ENCODE measurements at regions not wholly inside any gene's neighbourhood (a gene's known extent, or its start where the extent isn't known, plus 50 kb on each side); places are given as distances from the start of the nearest gene placed in this dataset.

- DNase-seq (ENCODE audit: low read depth): no peak
These were observed 76.4 kb downstream of the RHOB start for GRCh38 chr2:20523073-20523798.

DNA sequence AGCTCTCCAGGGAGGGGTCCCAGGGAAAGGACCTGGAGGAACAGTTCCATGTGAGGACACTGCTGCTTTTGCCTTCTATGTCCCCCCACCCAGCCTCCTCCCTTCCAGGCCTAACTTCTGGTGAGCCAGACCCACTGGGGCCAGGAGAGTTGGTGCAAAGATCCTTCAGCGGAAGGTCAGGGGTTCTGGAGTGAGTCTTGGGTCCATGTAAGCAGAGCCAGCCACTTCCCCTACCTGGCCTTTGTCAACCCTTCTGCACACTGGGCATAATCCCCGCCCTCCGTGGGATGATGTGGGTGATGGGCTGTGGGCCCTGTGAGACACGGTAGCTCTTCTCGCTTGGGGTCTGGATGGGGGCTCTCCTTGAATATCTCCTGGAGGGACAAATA is 76.9 kb downstream of the RHOB start:
- no peak for DNase-seq (ENCODE audit: low read depth)

DNA sequence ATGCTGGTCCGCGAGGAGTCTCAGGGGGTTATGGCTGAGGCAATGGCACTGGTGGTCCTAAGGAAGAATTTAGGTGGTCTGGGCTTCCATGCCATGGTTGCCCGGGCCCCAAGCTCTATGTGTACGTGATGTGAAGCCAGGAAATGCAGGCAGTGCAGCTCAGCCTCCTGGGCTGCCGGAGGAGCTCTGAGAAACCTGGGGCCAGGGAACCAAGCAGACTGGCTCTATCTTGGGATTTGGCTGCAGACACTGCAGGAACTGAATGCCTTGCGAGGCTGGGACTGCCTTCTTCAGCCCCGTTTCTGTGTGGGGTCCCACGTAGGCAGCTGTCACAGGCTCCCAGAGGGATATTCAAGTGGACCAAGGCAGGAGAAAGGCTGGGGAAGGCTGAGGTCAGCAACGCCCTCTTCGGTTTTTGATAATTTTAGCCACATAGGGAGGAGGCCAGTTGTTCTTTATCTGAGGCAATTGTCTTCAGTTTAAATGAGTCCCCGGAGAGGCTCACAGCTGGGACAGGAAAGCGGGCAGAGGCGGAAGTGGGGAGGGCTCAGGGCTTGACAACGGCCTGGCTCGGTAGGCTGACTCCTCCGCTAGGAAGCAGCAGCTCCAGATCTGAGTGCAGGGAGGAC is 77.7 kb downstream of the RHOB start:
- DNase-seq (ENCODE audit: low read depth): no peak

GRCh38 chr2:20525041-20526035 is 78.5 kb downstream of the RHOB start:
- no peak for DNase-seq (ENCODE audit: low read depth)

GRCh38 chr2:20526160-20526559 is 79.3 kb downstream of the RHOB start:
- DNase-seq (ENCODE audit: low read depth): no peak

- DNase-seq (ENCODE audit: low read depth): no peak
These were observed 79.8 kb downstream of the RHOB start for GRCh38 chr2:20526708-20527107.

DNA sequence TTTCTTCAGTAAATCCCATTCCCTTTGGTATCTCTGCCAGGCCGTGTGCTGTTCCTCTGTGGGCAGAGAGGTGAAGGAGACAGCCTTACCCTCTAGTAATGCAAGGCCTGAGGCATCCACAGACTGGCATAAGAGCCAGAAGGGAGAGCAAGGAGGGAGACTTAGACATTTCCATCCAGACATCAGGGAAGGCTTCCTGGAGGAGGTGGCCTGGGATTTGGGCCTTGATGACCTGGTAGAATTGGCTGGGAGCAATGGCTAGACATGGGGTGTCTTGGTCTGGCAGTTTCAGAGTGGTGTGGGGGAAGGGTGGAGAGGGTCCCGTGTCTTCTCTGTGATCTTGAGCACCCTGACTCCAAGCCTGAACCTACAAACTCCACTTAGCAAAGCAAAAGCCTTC is 81.8 kb downstream of the RHOB start:
- no peak for DNase-seq (ENCODE audit: low read depth)

DNA sequence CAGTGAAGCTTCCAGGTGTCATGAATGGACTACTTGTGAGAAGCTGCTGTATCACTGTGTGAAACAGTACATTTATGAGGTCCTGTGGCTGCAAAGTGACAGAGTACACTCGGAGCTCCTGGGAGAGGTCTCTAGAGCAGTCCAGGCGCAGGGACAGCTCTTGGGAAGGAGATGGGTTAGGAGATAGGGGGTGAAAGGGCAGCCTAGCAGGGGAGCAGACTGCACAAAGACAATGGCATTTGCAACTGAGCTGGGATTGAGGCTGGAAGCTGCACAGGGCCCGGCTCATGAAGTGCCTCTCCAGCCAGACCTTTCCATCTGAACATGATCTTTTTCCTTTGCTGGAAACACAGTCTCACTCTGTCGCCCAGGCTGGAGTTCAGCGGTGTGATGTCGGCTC is 83.6 kb downstream of the RHOB start:
- DNase-seq (ENCODE audit: low read depth): no peak

GRCh38 chr2:20531633-20532262 is 84.9 kb downstream of the RHOB start:
- DNase-seq (ENCODE audit: low read depth): no peak

- DNase-seq (ENCODE audit: low read depth): no peak
These were observed 86.0 kb downstream of the RHOB start for GRCh38 chr2:20532634-20533437.

DNA sequence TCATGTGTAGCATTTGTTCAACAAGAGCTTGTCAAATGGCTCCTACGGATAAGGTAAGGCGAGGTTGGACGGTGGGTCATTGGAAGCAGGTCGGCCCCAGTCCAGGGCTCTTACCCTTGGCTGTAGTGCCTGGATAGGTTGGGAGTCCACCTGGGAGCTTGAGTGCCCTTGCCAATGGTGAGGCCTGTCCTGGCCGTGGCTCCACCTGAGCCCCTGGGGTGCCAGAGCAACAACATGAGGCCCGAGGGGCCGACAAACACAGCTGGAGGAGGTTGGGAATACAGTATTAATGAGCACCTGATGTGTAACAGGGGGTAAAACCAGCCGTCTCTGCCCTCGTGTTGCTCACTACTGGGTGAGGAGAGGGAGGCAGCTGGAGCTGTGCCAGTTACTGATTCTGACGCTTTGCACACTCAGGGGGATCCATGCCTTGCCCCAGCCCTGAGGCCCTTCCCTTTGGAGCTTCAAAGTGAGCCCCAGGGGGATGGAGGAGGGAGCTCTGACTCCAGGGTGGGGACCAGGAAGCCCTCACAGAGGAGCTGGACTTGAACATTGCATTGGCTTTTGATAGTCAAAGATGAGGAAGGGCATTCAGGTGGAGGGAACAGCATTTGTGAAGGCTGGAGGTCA is 87.2 kb downstream of the RHOB start:
- DNase-seq (ENCODE audit: low read depth): no peak

DNA sequence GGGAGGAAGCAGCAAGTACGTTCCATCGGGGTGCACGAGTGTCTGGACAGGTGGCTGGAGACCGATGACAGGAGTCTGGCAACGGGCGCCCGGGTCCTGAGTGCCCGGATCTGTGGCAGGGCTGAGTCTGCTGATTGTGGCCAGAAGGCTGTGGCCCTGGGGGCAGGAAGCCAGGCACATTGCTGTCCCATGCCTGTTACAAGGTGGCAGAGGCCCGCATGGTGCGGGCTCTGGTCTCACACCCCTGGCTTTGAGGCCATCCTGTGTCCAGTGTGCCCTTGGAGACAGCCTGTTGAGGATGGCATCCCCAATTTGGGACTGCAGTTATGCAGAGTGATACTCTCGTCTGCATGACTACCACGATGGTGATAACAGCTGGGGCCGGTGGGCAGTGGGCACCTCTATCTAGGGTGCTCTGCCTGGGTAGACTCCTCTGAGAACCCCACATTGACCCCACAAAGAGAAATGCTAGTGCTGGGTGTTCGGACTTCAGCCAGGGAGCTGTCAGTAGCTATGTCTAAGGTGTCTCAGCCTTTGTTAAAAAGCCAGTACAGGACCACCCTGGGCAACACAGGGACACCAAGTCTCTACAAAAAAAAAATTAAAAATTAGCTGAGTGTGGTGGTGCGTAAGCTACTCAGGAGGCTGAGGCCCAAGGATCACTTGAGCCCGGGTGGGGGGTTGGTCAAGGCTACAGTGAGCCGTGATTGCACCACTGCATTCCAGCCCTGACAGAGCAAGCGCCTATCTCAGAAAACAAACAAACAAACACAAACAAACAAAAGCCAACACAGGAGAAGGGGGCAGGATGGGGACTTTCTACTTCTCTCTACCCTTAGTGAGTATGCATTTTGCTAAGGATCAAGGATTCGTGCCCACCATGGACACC is 88.3 kb downstream of the RHOB start:
- no peak for DNase-seq (ENCODE audit: low read depth)

DNA sequence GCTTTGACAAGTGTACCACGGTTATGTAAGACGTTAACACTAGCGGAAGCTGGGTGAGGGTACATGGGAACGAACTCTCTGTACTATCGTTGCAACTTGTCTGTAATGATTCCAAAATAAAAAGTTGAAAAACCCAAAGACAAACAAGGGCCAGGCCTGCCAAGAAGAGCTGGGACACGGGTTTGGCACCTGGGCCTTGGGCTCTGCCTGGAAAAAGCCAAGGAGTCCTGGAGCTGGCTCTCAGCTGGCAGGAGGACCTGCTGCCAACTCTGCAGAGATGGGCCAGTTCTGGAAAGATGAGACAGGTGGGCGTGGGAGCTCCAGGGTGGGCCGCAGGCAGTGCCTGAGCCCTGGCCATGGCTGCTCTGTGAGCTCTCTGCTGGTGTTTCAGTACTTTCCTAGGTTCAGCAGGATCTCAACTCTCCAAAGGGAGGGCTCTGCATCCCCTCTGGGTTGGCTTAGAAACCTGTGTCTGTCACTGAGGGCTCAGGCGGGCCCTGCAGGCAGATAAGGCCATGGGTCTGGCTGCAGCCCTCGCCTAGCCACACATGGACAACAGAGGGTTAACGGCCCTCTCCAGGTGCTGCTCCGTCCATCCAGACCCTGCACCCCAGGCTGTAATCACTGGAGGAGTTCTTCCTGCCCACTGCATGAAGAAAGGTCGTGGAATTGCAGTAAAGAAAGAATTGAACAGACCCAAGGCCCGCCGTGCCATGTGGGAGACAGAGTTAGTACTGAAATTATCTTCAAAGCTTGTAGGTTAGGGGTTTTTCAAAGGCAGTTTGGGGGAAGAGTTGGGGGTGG is 89.9 kb downstream of the RHOB start:
- no peak for DNase-seq (ENCODE audit: low read depth)

- no peak for DNase-seq (ENCODE audit: low read depth)
These were observed 90.8 kb downstream of the RHOB start for GRCh38 chr2:20537423-20538307.

- DNase-seq (ENCODE audit: low read depth): no peak
These were observed 91.6 kb downstream of the RHOB start for GRCh38 chr2:20538308-20539132.

DNA sequence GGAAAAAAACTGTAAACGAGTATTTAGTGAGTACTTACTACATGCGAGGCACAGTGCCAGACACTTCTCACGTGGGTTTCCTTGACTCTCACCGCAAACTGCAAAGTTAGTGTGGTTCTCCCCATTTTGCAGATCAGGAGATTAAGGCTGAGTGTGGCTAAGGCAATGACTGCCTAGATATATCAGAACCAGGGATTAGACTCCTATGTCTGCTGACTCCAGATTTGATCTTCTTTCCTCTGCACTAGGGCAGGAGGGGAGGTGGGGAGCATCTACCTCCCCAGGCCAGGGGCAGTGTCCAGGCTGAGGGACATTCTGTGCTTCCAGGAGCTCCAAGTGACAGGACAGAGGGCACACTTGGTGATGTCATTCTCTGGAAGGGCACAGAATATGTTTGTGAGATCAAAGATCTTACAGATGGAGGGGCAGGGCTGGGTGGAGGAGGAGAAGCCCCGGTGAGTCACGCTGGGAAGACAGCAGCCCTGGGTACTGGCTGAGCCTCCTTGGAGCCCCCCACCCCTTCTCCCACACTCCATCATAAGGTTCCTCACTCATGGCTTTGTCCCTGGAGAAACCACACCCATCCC is 92.4 kb downstream of the RHOB start:
- no peak for DNase-seq (ENCODE audit: low read depth)

All from non-pigmented ciliary epithelial cell (primary cell).